HG03064 (cell line): ENCODE measurements at regions not wholly inside any gene's neighbourhood (a gene's known extent, or its start where the extent isn't known, plus 50 kb on each side); places are given as distances from the start of the nearest gene placed in this dataset.

Source experiments
- ATAC-seq: cut with Tn5 transposase; IDR thresholded peaks from one replicate; pipeline ENCODE4 v1.9.1; 2021; ENCODE audit warnings: low read depth; ENCODE audit not compliant: unreplicated experiment

- ATAC-seq = no peak
Measured at GRCh38 chr1:232522189-232522588, 107.7 kb downstream of the SIPA1L2 start.

GRCh38 chr1:232521660-232522059, 108.3 kb downstream of the SIPA1L2 start:
- ATAC-seq = no peak

GRCh38 chr1:232519186-232519585, 110.7 kb downstream of the SIPA1L2 start:
- no peak for ATAC-seq

GRCh38 chr1:232518349-232518748, 111.6 kb downstream of the SIPA1L2 start:
- ATAC-seq = no peak

GRCh38 chr1:232517204-232517603, 112.7 kb downstream of the SIPA1L2 start:
- ATAC-seq = no peak

- ATAC-seq = no peak
Measured at GRCh38 chr1:232515706-232516105, 114.2 kb downstream of the SIPA1L2 start.

GRCh38 chr1:232512712-232513111, 117.2 kb downstream of the SIPA1L2 start:
- no peak for ATAC-seq

- no peak for ATAC-seq
Measured at GRCh38 chr1:232511172-232511571, 118.8 kb downstream of the SIPA1L2 start.

GRCh38 chr1:232510367-232511110, 119.4 kb downstream of the SIPA1L2 start:
- ATAC-seq = no peak

GRCh38 chr1:232509570-232509969, 120.4 kb downstream of the SIPA1L2 start:
- ATAC-seq = no peak

GRCh38 chr1:232508130-232508701, 121.7 kb downstream of the SIPA1L2 start:
- ATAC-seq = no peak

GRCh38 chr1:232507571-232507970, 122.4 kb downstream of the SIPA1L2 start:
- no peak for ATAC-seq

- no peak for ATAC-seq
Measured at GRCh38 chr1:232505884-232506283, 124.0 kb downstream of the SIPA1L2 start.

- ATAC-seq = no peak
Measured at GRCh38 chr1:232504651-232505050, 125.3 kb downstream of the SIPA1L2 start.

- no peak for ATAC-seq
Measured at GRCh38 chr1:232503497-232503896, 126.4 kb downstream of the SIPA1L2 start.

- ATAC-seq = no peak
Measured at GRCh38 chr1:232501854-232502253, 128.1 kb downstream of the SIPA1L2 start.

GRCh38 chr1:232499188-232499587, 130.7 kb downstream of the SIPA1L2 start:
- ATAC-seq = no peak

GRCh38 chr1:232493869-232494268, 136.1 kb downstream of the SIPA1L2 start:
- ATAC-seq = no peak

- no peak for ATAC-seq
Measured at GRCh38 chr1:232489256-232489655, 140.7 kb downstream of the SIPA1L2 start.

- no peak for ATAC-seq
Measured at GRCh38 chr1:232487236-232487635, 142.7 kb downstream of the SIPA1L2 start.

- ATAC-seq = no peak
Measured at GRCh38 chr1:232486454-232487207, 143.3 kb downstream of the SIPA1L2 start.

- ATAC-seq = no peak
Measured at GRCh38 chr1:232486006-232486405, 143.9 kb downstream of the SIPA1L2 start.
